Stimulated activated CD8-positive, alpha-beta memory T cell treated with anti-CD3 and anti-CD28 coated beads, Interleukin-2, amount 100 ng/mL, for 1 hour (primary cell): ENCODE measurements at regions not wholly inside any gene's neighbourhood (a gene's known extent, or its start where the extent isn't known, plus 50 kb on each side); places are given as distances from the start of the nearest gene placed in this dataset.
"Not testable (repeated sequence)": the region's sequence is repeated elsewhere in the genome, so short reads cannot be mapped to it uniquely, and the experiment has no call there.

Experiments
- DNase-seq, 2 donors: peaks; one replicate each; pipeline ENCODE4 v3.0.0-alpha.2; 2020; ENCODE audit warnings: low read depth in 2 of 2

DNA sequence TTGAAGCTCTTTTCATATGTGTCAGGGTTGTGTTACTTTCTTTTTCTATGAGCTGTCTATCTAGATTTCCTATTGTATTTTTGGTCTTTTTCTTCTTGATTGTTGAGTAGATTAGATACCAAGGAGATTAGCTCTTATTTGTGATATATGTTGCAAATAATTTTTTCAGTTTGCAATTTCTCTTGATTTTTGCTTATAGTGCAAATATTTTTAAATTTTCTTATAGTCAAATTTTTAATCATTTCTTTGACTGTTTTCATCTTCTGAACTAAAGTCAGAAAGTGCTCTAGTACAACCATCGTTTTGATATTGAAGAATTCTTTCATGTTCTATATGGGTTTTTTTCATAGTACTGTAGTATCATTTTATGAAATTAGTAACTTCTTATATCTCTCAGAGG is 193.7 kb downstream of the OSTF1 start:
- DNase-seq = no peak

- DNase-seq = no peak
Measured at GRCh38 chr9:75289332-75289731, 201.0 kb downstream of the OSTF1 start.

DNA sequence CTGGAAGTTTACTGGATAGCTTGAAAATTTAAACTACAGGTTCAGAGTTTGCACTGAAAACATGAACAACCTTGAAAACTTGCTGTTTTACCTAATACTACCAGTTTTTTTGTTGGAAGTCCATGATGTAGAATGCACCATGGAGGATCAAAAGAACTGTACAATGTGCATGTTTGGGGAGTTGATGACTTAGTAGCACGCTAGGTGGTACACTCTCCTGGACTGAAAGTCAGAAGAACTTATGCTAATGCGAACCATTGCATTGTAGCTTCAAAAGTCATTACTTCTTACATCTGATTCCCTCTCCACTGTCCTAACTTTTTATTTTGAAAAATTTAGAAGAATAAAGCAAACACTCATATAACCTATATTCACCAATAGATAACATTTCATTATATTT is 211.0 kb downstream of the OSTF1 start:
- DNase-seq = no peak

GRCh38 chr9:75333624-75334023 is 245.3 kb downstream of the OSTF1 start:
- DNase-seq = no peak

DNA sequence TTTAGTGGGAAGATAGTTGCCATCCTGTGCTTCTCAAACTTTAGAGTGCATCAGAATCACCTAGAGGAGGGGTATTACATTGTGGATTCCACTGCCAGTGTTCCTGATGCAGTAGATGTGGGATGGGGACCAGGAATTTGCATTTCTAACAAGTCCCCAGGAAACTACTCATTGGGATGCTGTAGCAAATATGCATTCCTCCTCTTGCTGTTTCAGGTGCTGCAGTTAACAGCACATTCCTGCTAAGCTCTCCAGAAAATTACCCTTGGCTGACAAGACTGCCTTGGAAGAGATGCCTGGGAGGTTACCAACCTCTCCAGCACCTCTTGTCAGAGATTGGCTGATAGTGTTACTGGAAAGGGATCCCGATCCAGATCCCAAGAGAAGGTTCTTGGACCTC is 270.5 kb downstream of the OSTF1 start:
- no peak for DNase-seq

DNA sequence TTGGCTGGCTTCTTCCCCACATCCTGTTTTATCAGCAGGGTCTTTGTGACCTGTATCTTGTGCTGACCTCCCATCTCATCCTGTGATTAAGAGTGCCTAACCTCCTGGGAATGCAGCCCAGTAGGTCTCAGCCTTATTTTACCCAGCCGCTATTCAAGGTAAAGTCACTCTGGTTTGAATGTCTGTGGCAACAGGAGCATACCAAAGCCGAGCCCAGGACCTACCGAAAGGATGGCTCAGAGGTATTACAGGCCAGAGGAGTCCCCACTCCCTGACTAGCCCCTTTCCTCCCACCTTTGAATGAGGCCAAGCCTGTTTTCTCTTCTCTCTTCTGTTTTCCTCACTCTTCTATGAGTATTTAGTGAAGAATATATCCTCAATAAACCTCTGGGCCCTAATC is 271.3 kb downstream of the OSTF1 start:
- DNase-seq = no peak

DNA sequence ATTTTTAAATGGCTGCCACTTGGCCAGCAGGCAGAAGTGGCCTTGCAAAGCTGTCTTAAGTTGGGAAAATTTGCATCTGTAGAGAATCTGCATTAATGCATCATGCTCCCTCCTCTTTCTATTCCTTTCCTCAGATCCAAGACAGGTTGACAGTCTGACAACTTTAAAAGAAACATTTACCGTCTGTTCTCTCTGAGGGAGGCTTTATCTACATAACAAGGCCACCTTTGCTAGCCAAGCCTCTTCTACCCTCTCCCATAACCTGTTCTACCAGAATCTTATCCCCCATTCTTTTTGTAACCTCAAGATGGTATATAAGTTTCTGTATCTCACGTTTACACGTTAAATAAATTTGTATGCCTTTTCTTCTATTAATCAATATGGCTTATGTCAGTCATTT is 271.9 kb downstream of the OSTF1 start:
- DNase-seq = no peak

DNA sequence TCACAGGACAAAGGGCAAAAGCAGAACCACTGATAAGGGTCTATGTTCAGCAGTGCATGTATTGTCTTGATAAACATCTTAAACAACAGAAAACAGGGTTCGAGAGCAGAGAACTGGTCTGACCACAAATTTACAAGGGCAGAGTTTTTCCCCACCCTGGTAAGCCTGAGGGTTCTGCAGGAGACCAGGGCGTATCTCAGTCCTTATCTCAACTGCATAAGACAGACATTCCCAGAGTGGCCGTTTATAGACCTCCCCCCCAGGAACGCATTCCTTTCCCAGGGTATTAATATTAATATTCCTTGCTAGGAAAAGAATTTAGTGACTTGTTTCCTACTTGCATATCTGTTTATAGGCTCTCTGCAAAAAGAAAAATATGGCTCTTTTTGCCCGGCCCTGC is 274.1 kb downstream of the OSTF1 start:
- not testable (repeated sequence) for DNase-seq

DNA sequence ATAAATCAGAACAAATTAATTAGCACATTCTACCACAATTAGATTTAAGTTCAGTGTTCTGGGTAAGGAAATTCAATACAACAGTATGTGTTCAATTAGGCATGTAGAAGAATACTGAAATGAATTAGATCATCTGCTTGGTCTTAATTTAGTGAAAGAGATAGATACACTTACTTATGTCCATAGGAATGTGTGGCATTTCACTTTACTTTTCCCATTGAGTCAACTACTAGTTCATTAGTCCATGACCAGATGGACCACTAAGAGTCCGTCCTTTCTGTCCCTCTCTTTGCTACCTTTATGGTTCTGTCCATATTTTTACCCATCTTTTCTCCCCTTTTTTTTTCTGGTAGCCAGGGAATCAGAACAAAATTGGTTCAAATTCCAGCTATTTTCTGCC is 276.9 kb downstream of the OSTF1 start:
- DNase-seq = no peak

GRCh38 chr9:75369989-75370388 is 281.7 kb downstream of the OSTF1 start:
- no peak for DNase-seq

DNA sequence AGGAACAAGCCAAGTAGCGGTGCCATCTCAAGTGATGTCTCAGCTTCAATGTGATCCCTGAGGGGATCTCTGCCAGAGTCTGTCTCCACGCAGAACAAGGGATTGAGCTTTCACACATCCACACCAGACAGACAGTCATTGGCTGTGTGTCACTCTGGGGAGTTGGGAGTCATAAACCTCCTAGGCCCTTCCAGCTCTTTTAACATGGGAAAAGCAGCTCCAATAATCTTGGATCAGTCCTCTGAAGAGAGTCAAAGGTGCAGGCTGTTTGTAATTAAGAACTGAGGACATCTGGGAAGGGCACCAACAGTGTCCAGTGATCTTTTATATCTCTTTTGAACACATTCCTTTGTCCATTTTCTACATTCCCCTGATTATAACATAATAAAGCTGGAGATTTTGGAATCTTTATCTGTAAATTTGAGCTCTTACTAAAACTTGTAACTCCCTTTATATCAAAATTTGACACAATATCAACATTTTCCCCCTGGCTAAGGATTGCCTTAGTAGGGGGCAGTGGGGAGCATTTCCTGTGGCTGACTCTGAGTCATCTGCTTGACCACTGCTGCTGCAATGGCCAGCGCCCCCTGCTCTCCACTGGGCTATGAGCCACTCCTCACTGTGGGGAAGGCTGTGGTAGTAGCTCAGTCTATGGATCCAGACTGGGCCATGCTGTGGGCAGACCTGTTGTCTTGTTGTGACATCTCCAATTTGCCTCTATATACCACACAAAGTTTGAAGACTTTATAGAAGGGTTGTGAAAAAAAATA is 284.4 kb downstream of the OSTF1 start:
- no peak for DNase-seq

DNA sequence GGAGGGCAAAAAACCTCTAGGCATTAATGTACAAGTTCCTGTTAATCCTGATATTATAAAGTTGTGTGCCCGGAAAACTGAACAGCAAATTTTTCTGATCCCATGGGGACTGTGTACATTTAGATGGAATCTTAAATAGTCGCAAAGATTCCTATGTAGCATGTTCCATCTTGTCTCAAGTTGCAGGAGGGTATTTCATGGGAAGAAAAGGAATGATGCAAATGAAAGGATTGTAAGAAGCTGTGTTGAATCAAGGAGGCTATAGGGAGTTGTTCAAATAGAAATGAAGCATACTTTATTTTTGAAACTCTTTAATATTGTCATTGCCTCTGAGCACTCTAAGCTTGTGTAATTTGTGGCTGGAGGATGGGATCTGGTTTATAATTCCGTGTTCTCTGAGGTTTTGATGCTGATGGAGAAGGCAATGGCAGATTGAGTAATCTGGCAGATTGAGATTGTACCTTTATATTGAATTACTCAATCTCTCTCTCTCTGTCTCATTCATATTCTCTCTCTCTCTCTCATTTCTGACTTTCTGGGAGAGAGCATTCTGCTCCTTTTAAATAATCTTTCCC is 288.5 kb downstream of the OSTF1 start:
- no peak for DNase-seq

- no peak for DNase-seq
Measured at GRCh38 chr9:75378036-75378435, 289.7 kb downstream of the OSTF1 start.

DNA sequence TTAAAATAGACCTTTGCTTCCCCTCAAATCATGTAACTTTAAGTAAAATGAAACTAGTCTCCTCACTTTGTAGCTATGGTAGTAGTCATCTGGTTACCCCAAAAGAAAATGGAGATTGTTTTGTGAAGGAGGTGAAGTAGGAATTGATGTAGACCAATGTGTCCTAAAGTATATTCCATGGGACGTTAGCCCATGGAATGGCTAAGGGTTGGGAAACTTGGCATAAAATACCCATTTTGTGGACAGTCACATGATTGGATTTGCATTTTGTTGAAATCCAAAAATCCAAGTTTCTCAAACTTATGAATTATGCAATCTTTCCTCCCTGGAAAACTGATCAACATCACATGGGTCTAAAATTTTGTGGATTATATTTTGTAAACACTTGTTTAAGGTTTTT is 290.6 kb downstream of the OSTF1 start:
- no peak for DNase-seq

DNA sequence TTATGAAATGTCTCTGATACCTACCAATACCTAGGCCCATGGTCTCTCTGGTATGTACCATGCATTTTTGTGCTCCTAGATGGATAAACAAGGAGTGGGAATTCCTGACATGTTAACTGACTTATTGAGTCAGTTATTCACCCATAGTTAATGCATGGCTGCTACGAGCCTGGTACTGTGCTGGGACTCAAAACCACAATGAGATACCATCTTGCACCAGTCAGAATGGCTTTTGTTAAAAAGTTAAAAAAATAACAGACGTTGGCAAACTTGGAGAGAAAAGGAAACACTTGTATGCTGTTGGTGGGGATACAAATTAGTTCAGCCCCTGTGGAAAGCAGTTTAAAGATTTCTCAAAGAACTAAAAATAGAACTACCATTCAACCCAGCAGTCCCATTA is 293.8 kb downstream of the OSTF1 start:
- DNase-seq = no peak

DNA sequence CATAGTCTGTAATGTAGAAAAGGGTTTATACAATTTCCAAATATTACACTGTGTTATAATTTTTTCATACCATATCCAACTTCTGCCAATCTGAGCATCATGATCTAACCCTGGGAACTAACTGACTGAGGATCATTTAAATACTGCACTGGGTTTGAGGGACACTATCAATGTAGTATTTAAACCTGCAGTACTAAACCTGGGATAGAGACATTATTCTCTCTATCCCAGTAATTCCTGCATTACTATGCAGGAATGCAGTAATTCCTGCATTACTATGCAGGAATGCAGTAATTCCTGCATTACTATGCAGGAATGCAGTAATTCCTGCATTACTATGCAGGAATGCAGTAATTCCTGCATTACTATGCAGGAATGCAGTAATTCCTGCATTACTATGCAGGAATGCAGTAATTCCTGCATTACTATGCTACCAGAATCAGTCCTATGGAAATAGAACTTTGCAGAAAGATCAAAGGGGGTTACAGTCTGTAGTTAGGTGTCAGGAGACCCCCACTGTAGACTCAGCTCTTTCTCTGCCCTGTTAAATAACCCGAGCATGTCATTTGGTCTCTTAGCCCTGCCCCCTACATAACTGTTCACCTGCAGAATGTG is 295.2 kb downstream of the OSTF1 start:
- DNase-seq = not testable (repeated sequence)

GRCh38 chr9:75385236-75385635 is 296.9 kb downstream of the OSTF1 start:
- DNase-seq = no peak

DNA sequence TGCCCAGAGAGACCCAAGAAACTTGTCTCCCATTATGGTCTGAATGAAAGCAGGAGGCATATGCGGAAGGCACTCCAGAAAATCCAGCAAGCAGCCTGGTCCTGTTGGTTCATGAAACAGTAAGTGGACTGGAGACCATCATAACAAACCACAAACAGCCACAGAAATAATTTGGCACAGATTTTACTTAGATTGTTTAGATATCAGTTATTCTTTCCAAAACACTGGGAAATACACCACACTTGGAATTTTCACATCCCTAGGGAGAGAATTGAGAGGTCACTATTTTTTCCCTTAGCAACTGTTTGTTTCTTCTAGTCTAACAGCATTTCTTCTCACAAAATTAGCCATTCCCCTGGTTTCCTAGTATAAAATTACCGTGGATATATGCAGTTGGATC is 300.8 kb downstream of the OSTF1 start:
- DNase-seq = no peak

GRCh38 chr9:75390951-75391350 is 302.6 kb downstream of the OSTF1 start:
- no peak for DNase-seq

DNA sequence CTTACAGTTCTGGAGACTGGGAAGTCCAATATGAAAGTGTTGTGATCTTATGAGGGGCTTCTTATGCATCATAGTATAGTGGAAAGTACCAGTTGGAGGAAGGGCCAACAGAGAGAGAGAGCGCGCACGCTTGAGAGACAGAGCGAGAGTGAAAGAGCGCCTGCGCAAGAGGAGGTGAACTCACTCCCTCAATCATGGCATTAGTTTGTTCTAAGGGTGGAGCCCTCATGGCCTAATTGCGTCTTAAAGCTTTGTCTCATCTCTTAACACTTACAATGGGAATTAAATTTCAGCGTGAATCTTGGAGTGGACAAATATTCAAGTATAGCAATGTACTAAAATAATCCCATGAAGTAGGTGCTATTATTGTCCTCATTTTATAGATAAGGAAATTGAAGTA is 303.2 kb downstream of the OSTF1 start:
- no peak for DNase-seq

GRCh38 chr9:75395336-75395735 is 307.0 kb downstream of the OSTF1 start:
- DNase-seq = no peak

DNA sequence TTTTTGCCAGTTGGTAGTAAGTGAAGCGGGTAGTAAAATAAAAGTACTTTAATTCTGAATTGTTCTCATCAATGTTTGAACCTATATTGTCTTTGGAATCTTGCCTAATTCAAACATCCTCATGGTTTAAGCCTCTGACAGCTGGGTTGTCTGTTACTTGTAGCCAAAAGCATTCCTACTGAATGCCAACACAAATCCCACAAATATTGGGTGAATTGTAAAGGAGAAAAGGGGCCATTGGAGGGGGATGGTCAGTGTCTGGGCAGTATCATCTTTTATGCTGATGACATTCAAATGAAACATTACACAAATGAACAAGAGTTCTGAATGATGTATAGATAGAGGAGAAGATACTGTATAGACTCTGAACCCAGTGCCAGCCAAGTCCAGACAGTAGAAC is 309.5 kb downstream of the OSTF1 start:
- no peak for DNase-seq

DNA sequence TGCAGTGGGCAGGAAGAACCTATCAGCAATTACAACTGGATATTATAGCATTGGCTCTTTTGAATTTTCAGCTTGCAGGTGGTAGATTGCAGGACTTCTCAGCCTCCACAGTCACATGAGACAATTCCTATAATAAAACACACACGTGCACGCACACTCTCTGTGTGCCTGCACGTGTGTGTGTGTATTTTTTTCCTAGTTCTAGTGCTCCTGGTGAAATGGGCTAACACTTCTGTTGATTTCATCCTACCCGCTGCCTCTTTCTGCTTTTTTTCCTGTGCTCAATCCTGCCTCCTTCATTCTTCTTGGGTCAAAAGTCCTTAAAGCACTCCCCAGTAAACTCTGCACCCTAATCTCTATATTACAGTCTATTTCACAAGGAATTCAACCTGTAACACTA is 320.1 kb downstream of the OSTF1 start:
- no peak for DNase-seq
